ENCODE measurements at regions not wholly inside any gene's neighbourhood (a gene's known extent, or its start where the extent isn't known, plus 50 kb on each side); places are given as distances from the start of the nearest gene placed in this dataset.

- Histone ChIP-seq H3K4me1 (replicated peaks; ENCODE audit: insufficient read depth) (no peaks in the 10 kb centered on the region), H3K27me3 (ENCODE audit: insufficient read depth, low read depth) (peaks cover 4% of the 10 kb centered on the region; the same call in 1 of the 2 replicates), H3K27ac (no peak overlapping the region), H3K36me3 (ENCODE audit: low read depth) (no peaks in the 10 kb centered on the region), H3K9me2 (ENCODE audit: insufficient read depth) (no peaks in the 10 kb centered on the region), H2AFZ (no peak overlapping the region), H3K4me3 (no peak overlapping the region), H3F3A (ENCODE audit: insufficient read depth, low read depth) (no peaks in the 10 kb centered on the region), H3K9me3 (ENCODE audit: insufficient read depth, low read depth) (no peaks in the 10 kb centered on the region), H3K4me2 (no peak overlapping the region), H3K79me2 (ENCODE audit: low read depth) (no peaks in the 10 kb centered on the region), H4K20me1 (ENCODE audit: insufficient read depth) (no peaks in the 10 kb centered on the region)
- ChIA-PET CTCF (no interaction called here), POLR2A (ENCODE audit: unreplicated experiment) (no interaction called here)
- intact Hi-C loops (cut with micrococcal nuclease; ENCODE audit: unreplicated experiment) = no loop called here
- no peak for DNase-seq
- TF ChIP-seq, protein P1, sequence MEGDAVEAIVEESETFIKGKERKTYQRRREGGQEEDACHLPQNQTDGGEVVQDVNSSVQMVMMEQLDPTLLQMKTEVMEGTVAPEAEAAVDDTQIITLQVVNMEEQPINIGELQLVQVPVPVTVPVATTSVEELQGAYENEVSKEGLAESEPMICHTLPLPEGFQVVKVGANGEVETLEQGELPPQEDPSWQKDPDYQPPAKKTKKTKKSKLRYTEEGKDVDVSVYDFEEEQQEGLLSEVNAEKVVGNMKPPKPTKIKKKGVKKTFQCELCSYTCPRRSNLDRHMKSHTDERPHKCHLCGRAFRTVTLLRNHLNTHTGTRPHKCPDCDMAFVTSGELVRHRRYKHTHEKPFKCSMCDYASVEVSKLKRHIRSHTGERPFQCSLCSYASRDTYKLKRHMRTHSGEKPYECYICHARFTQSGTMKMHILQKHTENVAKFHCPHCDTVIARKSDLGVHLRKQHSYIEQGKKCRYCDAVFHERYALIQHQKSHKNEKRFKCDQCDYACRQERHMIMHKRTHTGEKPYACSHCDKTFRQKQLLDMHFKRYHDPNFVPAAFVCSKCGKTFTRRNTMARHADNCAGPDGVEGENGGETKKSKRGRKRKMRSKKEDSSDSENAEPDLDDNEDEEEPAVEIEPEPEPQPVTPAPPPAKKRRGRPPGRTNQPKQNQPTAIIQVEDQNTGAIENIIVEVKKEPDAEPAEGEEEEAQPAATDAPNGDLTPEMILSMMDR (conservative IDR thresholded peaks at IDR 0.05) = no peak
- TF ChIP-seq EZH2 (IDR thresholded peaks at IDR 0.05; ENCODE audit: low read depth) = no peak
- BruUV-seq (replicated peaks) = no TSS peak
Observed at GRCh38 chr1:177793900-177794299, 176.0 kb downstream of the SEC16B start.

- CTCF ChIA-PET = no interaction called here
- no peaks in the 10 kb centered on the region for H3K9me3 ChIP-seq (ENCODE audit: insufficient read depth, low read depth)
- H3K79me2 ChIP-seq (ENCODE audit: low read depth) = no peaks in the 10 kb centered on the region
- H3K4me2 ChIP-seq = no peak overlapping the region
- no peak overlapping the region for H3K4me3 ChIP-seq
- POLR2A ChIA-PET (ENCODE audit: unreplicated experiment) = no interaction called here
- no peaks in the 10 kb centered on the region for H3K4me1 ChIP-seq (replicated peaks; ENCODE audit: insufficient read depth)
- H2AFZ ChIP-seq = no peak overlapping the region
- no TSS peak for BruUV-seq (replicated peaks)
- no peaks in the 10 kb centered on the region for H3F3A ChIP-seq (ENCODE audit: insufficient read depth, low read depth)
- H3K27ac ChIP-seq = no peak overlapping the region
- H3K27me3 ChIP-seq (ENCODE audit: insufficient read depth, low read depth) = peaks cover 24% of the 10 kb centered on the region
- no peaks in the 10 kb centered on the region for H4K20me1 ChIP-seq (ENCODE audit: insufficient read depth)
- no peak for DNase-seq
- no peaks in the 10 kb centered on the region for H3K9me2 ChIP-seq (ENCODE audit: insufficient read depth)
- no peak for TF ChIP-seq EZH2 (IDR thresholded peaks at IDR 0.05; ENCODE audit: low read depth)
- TF ChIP-seq, protein P1 (conservative IDR thresholded peaks at IDR 0.05) = no peak
- H3K36me3 ChIP-seq (ENCODE audit: low read depth) = no peaks in the 10 kb centered on the region
- intact Hi-C loops (cut with micrococcal nuclease; ENCODE audit: unreplicated experiment) = no loop called here
Observed at GRCh38 chr1:177790566-177790965, 179.3 kb downstream of the SEC16B start.

- H3K4me2 ChIP-seq = no peak overlapping the region
- no peaks in the 10 kb centered on the region for H3K9me2 ChIP-seq (ENCODE audit: insufficient read depth)
- CTCF ChIA-PET = no interaction called here
- TF ChIP-seq EZH2 (IDR thresholded peaks at IDR 0.05; ENCODE audit: low read depth) = no peak
- TF ChIP-seq, protein P1 (conservative IDR thresholded peaks at IDR 0.05) = no peak
- H3K79me2 ChIP-seq (ENCODE audit: low read depth) = no peaks in the 10 kb centered on the region
- intact Hi-C loops (cut with micrococcal nuclease; ENCODE audit: unreplicated experiment) = loop anchor here (10.0 kb wide), 1 partner anchor 155 kb away; no protein-coding TSS in a partner anchor
- H3K4me1 ChIP-seq (replicated peaks; ENCODE audit: insufficient read depth) = no peaks in the 10 kb centered on the region
- H3K27me3 ChIP-seq (ENCODE audit: insufficient read depth, low read depth) = peaks cover 25% of the 10 kb centered on the region
- BruUV-seq (replicated peaks) = no TSS peak
- no peak overlapping the region for H3K27ac ChIP-seq
- H3K36me3 ChIP-seq (ENCODE audit: low read depth) = no peaks in the 10 kb centered on the region
- no peak overlapping the region for H2AFZ ChIP-seq
- H3K4me3 ChIP-seq = no peak overlapping the region
- no peak for DNase-seq
- no peaks in the 10 kb centered on the region for H3F3A ChIP-seq (ENCODE audit: insufficient read depth, low read depth)
- POLR2A ChIA-PET (ENCODE audit: unreplicated experiment) = no interaction called here
- no peaks in the 10 kb centered on the region for H4K20me1 ChIP-seq (ENCODE audit: insufficient read depth)
- no peaks in the 10 kb centered on the region for H3K9me3 ChIP-seq (ENCODE audit: insufficient read depth, low read depth)
Observed at GRCh38 chr1:177789956-177790355, 179.9 kb downstream of the SEC16B start.

All from PC-9 (cell line).